H1 (cell line): ENCODE measurements at regions not wholly inside any gene's neighbourhood (a gene's known extent, or its start where the extent isn't known, plus 50 kb on each side); places are given as distances from the start of the nearest gene placed in this dataset.
A peak's percentile ranks its signal among the peaks of the same experiment; 100 is the strongest.

Source experiments
- CTCF ChIA-PET: fragments of 300-600 bp; sonication (Branson Sonifier 250); formaldehyde crosslinking; loops from one replicate; lab custom pipeline; 2021; ENCODE audit not compliant: partially characterized antibody; lab: Charles Lee
- POLR2A ChIA-PET: fragments of 300-600 bp; sonication (Branson Sonifier 250); formaldehyde crosslinking; loops from one replicate; lab custom pipeline; 2021; ENCODE audit warnings: inconsistent platforms; ENCODE audit not compliant: partially characterized antibody; lab: Charles Lee
- DNase-seq, 2 experiments: peaks; one replicate each; pipeline versions ENCODE4 v3.0.0 to v3.0.0-alpha.2; 2010 to 2022; ENCODE audit warnings: low spot score in 2 of 2, low read depth in 1 of 2, mixed read lengths in 1 of 2
- FAIRE-seq: peaks from 2 replicates; lab custom pipeline; 2011; peaks lifted over from hg19 to GRCh38; lab: Jason Lieb, UNC
- H2AFZ ChIP-seq: 2 replicates; pipeline ENCODE4 v1.8.1; 2012; ENCODE audit warnings: low read length, inconsistent platforms
- H2AK5ac ChIP-seq: 2 replicates; pipeline ENCODE4 v1.6.1; 2013; ENCODE audit warnings: low read depth, low read length
- H2BK120ac ChIP-seq: replicated peaks from 2 replicates; pipeline ENCODE3; 2013; ENCODE audit warnings: low read depth, low read length, inconsistent platforms
- H2BK12ac ChIP-seq: 2 replicates; pipeline ENCODE4 v1.6.1; 2013; ENCODE audit warnings: low read depth, low read length
- H2BK15ac ChIP-seq: 2 replicates; pipeline ENCODE4 v1.6.1; 2013; ENCODE audit warnings: low read length
- H2BK20ac ChIP-seq: 2 replicates; pipeline ENCODE4 v1.6.1; 2013; ENCODE audit warnings: low read length
- H2BK5ac ChIP-seq: 2 replicates; pipeline ENCODE4 v1.6.1; 2013; ENCODE audit warnings: low read depth, low read length
- H3K14ac ChIP-seq: 2 replicates; pipeline ENCODE4 v1.6.1; 2013; ENCODE audit warnings: inconsistent platforms; ENCODE audit not compliant: insufficient read length
- H3K18ac ChIP-seq: 2 replicates; pipeline ENCODE4 v1.6.1; 2013; ENCODE audit warnings: low read length; ENCODE audit errors: extremely low read depth
- H3K23ac ChIP-seq: 2 replicates; pipeline ENCODE4 v1.6.1; 2013; ENCODE audit warnings: inconsistent platforms; ENCODE audit not compliant: insufficient read length
- H3K23me2 ChIP-seq: 2 replicates; pipeline ENCODE4 v1.6.1; 2013; ENCODE audit warnings: low read depth, low read length
- H3K27ac ChIP-seq: 2 replicates; pipeline ENCODE4 v1.6.1; 2011; ENCODE audit warnings: low read depth, low read length, inconsistent platforms
- H3K27me3 ChIP-seq, 4 experiments: replicated peaks in 1 of 4; 1 replicate in 1 of 4; 2 replicates in 3 of 4; pipeline versions ENCODE4 v1.6.1 to v1.8.1; 2011 to 2013; ENCODE audit warnings: low read length in 3 of 4, mild to moderate bottlenecking in 3 of 4, inconsistent platforms in 2 of 4, mixed read lengths in 2 of 4, moderate library complexity in 1 of 4; ENCODE audit not compliant: control insufficient read depth in 3 of 4, insufficient read depth in 3 of 4; ENCODE audit errors: extremely low read depth in 1 of 4
- H3K36me3 ChIP-seq, 4 experiments: 2 replicates each; pipeline versions ENCODE4 v1.6.1 to v1.8.1; 2011 to 2013; ENCODE audit warnings: mild to moderate bottlenecking in 4 of 4, low read length in 3 of 4, moderate library complexity in 2 of 4, control low read depth in 1 of 4, inconsistent platforms in 1 of 4; ENCODE audit not compliant: insufficient read depth in 4 of 4, control insufficient read depth in 2 of 4
- H3K4ac ChIP-seq: replicated peaks from 2 replicates; pipeline ENCODE3; 2013; ENCODE audit warnings: low read length, low read depth, mixed read lengths, inconsistent platforms; ENCODE audit not compliant: insufficient read length
- H3K4me1 ChIP-seq, 4 experiments: replicated peaks in 1 of 4; 1 replicate in 1 of 4; 2 replicates in 3 of 4; pipeline versions ENCODE4 v1.6.1 to v1.8.1; 2011 to 2013; ENCODE audit warnings: low read length in 3 of 4, inconsistent platforms in 2 of 4, mixed read lengths in 1 of 4; ENCODE audit not compliant: insufficient read depth in 4 of 4, control insufficient read depth in 3 of 4
- H3K4me2 ChIP-seq, 2 experiments: 2 replicates each; pipeline versions ENCODE4 v1.6.1 to v1.8.1; 2011 to 2013; ENCODE audit warnings: low read depth in 2 of 2, low read length in 2 of 2, control low read depth in 1 of 2, inconsistent platforms in 1 of 2, mild to moderate bottlenecking in 1 of 2; ENCODE audit not compliant: insufficient read depth in 1 of 2
- H3K4me3 ChIP-seq, 4 experiments: fragments of 200-600, 300-600 bp in 1 of 4; sonication (generic), shearing (Covaris generic), sonication (Bioruptor Twin) in 1 of 4; 2 replicates each; pipeline versions ENCODE4 v1.5.1 to v1.8.1; 2011 to 2016; ENCODE audit warnings: low read length in 4 of 4, low read depth in 3 of 4, control low read depth in 2 of 4, inconsistent platforms in 2 of 4, mild to moderate bottlenecking in 2 of 4, mixed read lengths in 1 of 4, moderate library complexity in 1 of 4; ENCODE audit not compliant: insufficient read depth in 2 of 4; ENCODE audit errors: extremely low read depth in 1 of 4
- H3K56ac ChIP-seq: replicated peaks from 2 replicates; pipeline ENCODE3; 2013; ENCODE audit warnings: low read depth, mild to moderate bottlenecking, mixed read lengths, low read length, inconsistent platforms; ENCODE audit not compliant: insufficient read length
- H3K79me1 ChIP-seq: 2 replicates; pipeline ENCODE4 v1.6.1; 2013; ENCODE audit warnings: low read depth, low read length, control low read depth
- H3K79me2 ChIP-seq, 2 experiments: 2 replicates each; pipeline versions ENCODE4 v1.6.1 to v1.8.1; 2012 to 2013; ENCODE audit warnings: low read length in 2 of 2, mild to moderate bottlenecking in 2 of 2, inconsistent platforms in 1 of 2; ENCODE audit not compliant: insufficient read depth in 2 of 2, control insufficient read depth in 1 of 2
- H3K9ac ChIP-seq, 4 experiments: replicated peaks in 1 of 4; 1 replicate in 1 of 4; 2 replicates in 3 of 4; pipeline versions ENCODE4 v1.6.1 to v1.8.1; 2011 to 2013; ENCODE audit warnings: low read depth in 3 of 4, low read length in 3 of 4, control low read depth in 2 of 4, mild to moderate bottlenecking in 2 of 4, moderate library complexity in 2 of 4, inconsistent platforms in 1 of 4; ENCODE audit errors: extremely low read depth in 1 of 4
- H3K9me3 ChIP-seq, 2 experiments: 2 replicates each; pipeline versions ENCODE4 v1.6.1 to v1.8.1; 2012 to 2013; ENCODE audit warnings: mild to moderate bottlenecking in 2 of 2, moderate library complexity in 2 of 2, control low read depth in 1 of 2, inconsistent platforms in 1 of 2, low read depth in 1 of 2, low read length in 1 of 2, mixed read lengths in 1 of 2; ENCODE audit not compliant: insufficient read depth in 2 of 2
- H4K20me1 ChIP-seq, 2 experiments: replicated peaks in 1 of 2; 2 replicates each; pipeline versions ENCODE3 to v1.8.1; 2011 to 2013; ENCODE audit warnings: inconsistent platforms in 2 of 2, low read length in 2 of 2, mild to moderate bottlenecking in 1 of 2; ENCODE audit not compliant: insufficient read depth in 2 of 2, control insufficient read depth in 1 of 2
- H4K5ac ChIP-seq: 2 replicates; pipeline ENCODE4 v1.6.1; 2013; ENCODE audit warnings: low read length, low read depth, mixed read lengths, inconsistent platforms; ENCODE audit not compliant: insufficient read length
- H4K8ac ChIP-seq: 2 replicates; pipeline ENCODE4 v1.8.0; 2013; ENCODE audit warnings: mild to moderate bottlenecking, moderate library complexity, low read length, inconsistent platforms; ENCODE audit not compliant: insufficient read depth; ENCODE audit errors: extremely low read depth
- H4K91ac ChIP-seq: replicated peaks from 2 replicates; pipeline ENCODE3; 2013; ENCODE audit warnings: low read length, mixed read lengths, inconsistent platforms; ENCODE audit not compliant: insufficient read length
- NRF1 ChIP-seq: IDR thresholded peaks from 2 replicates; pipeline ENCODE4 v1.6.1; 2011; ENCODE audit warnings: mild to moderate bottlenecking, low read depth, low read length, improper control_type of control experiment
- TBP ChIP-seq: IDR thresholded peaks from 2 replicates; pipeline ENCODE4 v1.6.1; 2011; ENCODE audit warnings: low read depth, low read length, improper control_type of control experiment
- whole genome bisulfite sequencing, 2 experiments: shearing (Covaris generic) in 1 of 2; methylation state at CpG; one replicate each; pipeline versions ENCODE4 v1.1.6 to v1.1.7; 2013 to 2015; ENCODE audit warnings: low lambda C conversion rate in 2 of 2, mixed read lengths in 2 of 2, inconsistent platforms in 1 of 2, low coverage in 1 of 2, missing lambda C conversion rate in 1 of 2; ENCODE audit not compliant: insufficient replicate concordance in 2 of 2, insufficient coverage in 1 of 2, insufficient read length in 1 of 2; ENCODE audit errors: extremely low coverage in 1 of 2, missing lambda C conversion rate in 1 of 2; 5-methylcytosine and 5-hydroxymethylcytosine counted together
- TF ChIP-seq, protein P1 (sequence below): IDR thresholded peaks from 2 replicates; pipeline ENCODE4 v1.6.1; 2012; ENCODE audit warnings: inconsistent platforms

DNA sequence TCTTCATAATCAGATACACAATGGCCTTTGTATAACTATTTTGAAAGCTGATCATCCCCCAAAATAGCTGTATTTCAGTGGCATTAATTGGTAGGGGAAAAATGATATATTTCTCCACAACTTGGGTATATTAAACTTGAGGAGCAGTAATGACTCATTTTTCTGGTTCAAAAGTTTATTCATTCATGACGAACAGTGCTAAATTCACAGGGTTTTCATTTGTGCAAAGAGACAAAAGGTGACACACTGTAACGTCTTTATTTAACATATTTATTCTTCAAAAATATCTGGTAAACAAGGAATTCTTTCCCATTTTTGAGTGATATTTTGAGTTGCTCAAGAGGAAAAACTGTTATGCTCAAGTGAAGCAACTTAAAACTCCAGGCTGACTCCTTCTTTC, 415.5 kb upstream of the SOX5 start:
- ChIA-PET CTCF (no interaction called here), POLR2A (no interaction called here)
- H3K56ac ChIP-seq: no peak overlapping the region
- no peak overlapping the region for H3K4me2 ChIP-seq
- H3K14ac ChIP-seq: no peak overlapping the region
- no peak overlapping the region for H3K4ac ChIP-seq
- no peak overlapping the region for H4K91ac ChIP-seq
- no peak for TF ChIP-seq NRF1
- TF ChIP-seq, protein P1, sequence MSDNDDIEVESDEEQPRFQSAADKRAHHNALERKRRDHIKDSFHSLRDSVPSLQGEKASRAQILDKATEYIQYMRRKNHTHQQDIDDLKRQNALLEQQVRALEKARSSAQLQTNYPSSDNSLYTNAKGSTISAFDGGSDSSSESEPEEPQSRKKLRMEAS: no peak
- no peak for TF ChIP-seq TBP
- no peak overlapping the region for H4K8ac ChIP-seq
- no peaks in the 10 kb centered on the region for H3K36me3 ChIP-seq
- H3K27ac ChIP-seq: no peak overlapping the region
- H3K79me1 ChIP-seq: no peaks in the 10 kb centered on the region
- H3K18ac ChIP-seq: no peak overlapping the region
- no peak for DNase-seq
- no peaks in the 10 kb centered on the region for H4K20me1 ChIP-seq
- H3K23ac ChIP-seq: no peak overlapping the region
- no peak overlapping the region for H2BK120ac ChIP-seq
- H2AK5ac ChIP-seq: no peak overlapping the region
- H2BK15ac ChIP-seq: no peak overlapping the region
- no peak overlapping the region for H3K9ac ChIP-seq
- no peaks in the 10 kb centered on the region for H3K27me3 ChIP-seq
- no peak overlapping the region for H2BK5ac ChIP-seq
- peak; percentile 19 for FAIRE-seq
- H4K5ac ChIP-seq: no peak overlapping the region
- no peak overlapping the region for H2BK12ac ChIP-seq
- WGBS, 2 experiments: 87% methylated on average over 2 of the region's 2 CpGs; no CpG with 5 or more reads in 1 of the 2 experiments
- H3K23me2 ChIP-seq: no peaks in the 10 kb centered on the region
- peaks cover 0 to 2% (median 0%) of the 10 kb centered on the region in 4 experiments; a peak in 1 of 7 replicates for H3K4me1 ChIP-seq
- no peaks in the 10 kb centered on the region for H3K79me2 ChIP-seq
- no peaks in the 10 kb centered on the region for H3K9me3 ChIP-seq
- H3K4me3 ChIP-seq: no peak overlapping the region
- no peak overlapping the region for H2BK20ac ChIP-seq
- no peak overlapping the region for H2AFZ ChIP-seq
